Hepatocyte (in vitro differentiated cells): ENCODE measurements at regions not wholly inside any gene's neighbourhood (a gene's known extent, or its start where the extent isn't known, plus 50 kb on each side); places are given as distances from the start of the nearest gene placed in this dataset.

Source experiments
- DNase-seq: peaks from one replicate; pipeline ENCODE4 v3.0.0-alpha.2; 2016; ENCODE audit warnings: low spot score
- H2AFZ ChIP-seq: fragments of 200-600 bp; sonication (generic); 2 replicates; pipeline ENCODE4 v1.6.0; 2016; ENCODE audit warnings: antibody characterized with exemption, mild to moderate bottlenecking
- H3K27ac ChIP-seq: fragments of 200-600 bp; sonication (generic); 2 replicates; pipeline ENCODE4 v1.5.1; 2016; ENCODE audit warnings: mild to moderate bottlenecking
- H3K27me3 ChIP-seq: fragments of 200-600 bp; sonication (generic); 2 replicates; pipeline ENCODE4 v1.6.1; 2016
- H3K36me3 ChIP-seq: fragments of 200-600 bp; sonication (generic); replicated peaks from 2 replicates; pipeline ENCODE4 v1.5.1; 2016; ENCODE audit warnings: low read depth; ENCODE audit not compliant: insufficient read depth
- H3K4me1 ChIP-seq: fragments of 200-600 bp; sonication (generic); 2 replicates; pipeline ENCODE4 v1.5.1; 2016; ENCODE audit warnings: mild to moderate bottlenecking, moderate library complexity; ENCODE audit not compliant: insufficient read depth
- H3K4me2 ChIP-seq: fragments of 200-600 bp; sonication (generic); 2 replicates; pipeline ENCODE4 v1.6.0; 2016
- H3K4me3 ChIP-seq: fragments of 200-600 bp; sonication (generic); 2 replicates; pipeline ENCODE4 v1.5.1; 2016; ENCODE audit warnings: mild to moderate bottlenecking
- H3K79me2 ChIP-seq: fragments of 200-600 bp; sonication (generic); 2 replicates; pipeline ENCODE4 v1.6.0; 2017; ENCODE audit warnings: mild to moderate bottlenecking
- H3K9me2 ChIP-seq: fragments of 200-600 bp; sonication (generic); replicated peaks from 2 replicates; pipeline ENCODE4 v1.6.0; 2017; ENCODE audit warnings: mild to moderate bottlenecking; ENCODE audit not compliant: insufficient read depth
- H3K9me3 ChIP-seq: fragments of 200-600 bp; sonication (generic); 2 replicates; pipeline ENCODE4 v1.5.1; 2016; ENCODE audit warnings: low read depth, mild to moderate bottlenecking
- H4K20me1 ChIP-seq: fragments of 200-600 bp; sonication (generic); 2 replicates; pipeline ENCODE4 v1.6.0; 2016; ENCODE audit warnings: mild to moderate bottlenecking; ENCODE audit not compliant: insufficient read depth, poor library complexity, severe bottlenecking
- EZH2 ChIP-seq: fragments of 200-600 bp; sonication (generic); IDR thresholded peaks from 2 replicates; pipeline ENCODE4 v1.6.1; 2016; ENCODE audit warnings: antibody characterized with exemption, mild to moderate bottlenecking, borderline replicate concordance
- EZH2phosphoT487 ChIP-seq: fragments of 200-600 bp; sonication (generic); IDR thresholded peaks from one replicate; pipeline ENCODE4 v1.6.1; 2018; ENCODE audit warnings: antibody characterized with exemption, mild to moderate bottlenecking, low read depth, moderate library complexity; ENCODE audit not compliant: unreplicated experiment, severe bottlenecking
- WGBS: methylation state at CpG from one replicate; pipeline ENCODE4 v1.1.6; 2016; ENCODE audit warnings: low lambda C conversion rate; ENCODE audit errors: missing lambda C conversion rate; 5-methylcytosine and 5-hydroxymethylcytosine counted together
- TF ChIP-seq, protein P1 (sequence below): fragments of 200-600 bp; sonication (generic); IDR thresholded peaks from 2 replicates; pipeline ENCODE4 v1.5.1; 2016; ENCODE audit warnings: antibody characterized with exemption, mild to moderate bottlenecking; ENCODE audit not compliant: poor library complexity

DNA sequence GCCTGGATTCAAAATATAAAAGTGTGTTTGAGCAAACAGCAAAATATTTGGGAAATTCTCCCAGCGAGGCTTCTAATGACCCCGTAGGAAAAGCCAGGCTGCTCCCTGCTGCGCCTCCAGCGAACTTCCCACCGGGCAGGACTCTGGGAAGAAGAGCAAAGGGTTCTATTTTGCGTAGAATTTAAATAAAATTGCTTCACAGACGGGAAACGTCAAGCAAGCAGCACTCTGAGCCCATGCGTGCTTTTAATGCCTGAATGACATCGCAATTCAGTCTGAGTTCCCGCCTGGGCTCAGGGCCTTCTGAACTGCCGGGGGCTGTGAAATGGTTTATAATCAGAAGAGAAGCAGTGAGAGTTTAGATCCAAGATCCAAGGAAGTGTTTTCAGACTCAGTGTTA is 775.1 kb downstream of the BRD1 start:
- WGBS: 69% methylated on average over 12 of the region's 12 CpGs
- Histone ChIP-seq H3K9me2 (no peaks in the 10 kb centered on the region), H3K4me3 (no peak overlapping the region), H4K20me1 (no peaks in the 10 kb centered on the region), H3K9me3 (no peaks in the 10 kb centered on the region), H3K27me3 (peaks cover 3% of the 10 kb centered on the region), H3K79me2 (no peaks in the 10 kb centered on the region), H3K4me2 (no peak overlapping the region), H3K36me3 (no peaks in the 10 kb centered on the region), H2AFZ (no peak overlapping the region), H3K27ac (no peak overlapping the region), H3K4me1 (no peaks in the 10 kb centered on the region)
- TF ChIP-seq EZH2 (no peak), EZH2phosphoT487 (no peak)
- TF ChIP-seq, protein P1, sequence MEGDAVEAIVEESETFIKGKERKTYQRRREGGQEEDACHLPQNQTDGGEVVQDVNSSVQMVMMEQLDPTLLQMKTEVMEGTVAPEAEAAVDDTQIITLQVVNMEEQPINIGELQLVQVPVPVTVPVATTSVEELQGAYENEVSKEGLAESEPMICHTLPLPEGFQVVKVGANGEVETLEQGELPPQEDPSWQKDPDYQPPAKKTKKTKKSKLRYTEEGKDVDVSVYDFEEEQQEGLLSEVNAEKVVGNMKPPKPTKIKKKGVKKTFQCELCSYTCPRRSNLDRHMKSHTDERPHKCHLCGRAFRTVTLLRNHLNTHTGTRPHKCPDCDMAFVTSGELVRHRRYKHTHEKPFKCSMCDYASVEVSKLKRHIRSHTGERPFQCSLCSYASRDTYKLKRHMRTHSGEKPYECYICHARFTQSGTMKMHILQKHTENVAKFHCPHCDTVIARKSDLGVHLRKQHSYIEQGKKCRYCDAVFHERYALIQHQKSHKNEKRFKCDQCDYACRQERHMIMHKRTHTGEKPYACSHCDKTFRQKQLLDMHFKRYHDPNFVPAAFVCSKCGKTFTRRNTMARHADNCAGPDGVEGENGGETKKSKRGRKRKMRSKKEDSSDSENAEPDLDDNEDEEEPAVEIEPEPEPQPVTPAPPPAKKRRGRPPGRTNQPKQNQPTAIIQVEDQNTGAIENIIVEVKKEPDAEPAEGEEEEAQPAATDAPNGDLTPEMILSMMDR: no peak
- no peak for DNase-seq

DNA sequence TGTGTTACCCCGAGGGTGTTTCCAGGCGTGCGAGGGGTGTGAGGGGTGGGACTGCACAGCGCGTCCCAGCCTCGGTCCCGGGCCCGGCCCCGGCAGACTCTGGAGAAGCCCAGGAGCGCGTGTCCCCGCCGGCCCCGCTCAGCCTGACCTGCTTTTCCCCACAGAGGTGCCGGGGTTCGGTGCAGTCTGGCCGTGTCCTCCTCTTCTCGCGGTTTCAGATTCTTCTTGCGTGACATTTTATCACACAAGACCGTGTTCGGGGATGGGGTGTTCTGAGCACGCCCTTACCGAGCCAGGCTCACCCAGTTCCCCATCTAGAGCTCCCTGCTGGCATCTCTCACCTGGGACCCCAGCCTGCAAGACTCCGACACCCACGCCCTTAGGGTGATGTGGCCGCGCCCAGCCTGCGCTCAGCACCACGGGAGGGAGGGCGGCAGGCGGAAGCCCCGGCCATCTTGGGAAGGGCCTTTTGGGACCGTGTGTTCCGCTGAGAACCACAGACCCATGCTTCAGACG is 775.6 kb downstream of the BRD1 start:
- Histone ChIP-seq H3K36me3 (no peaks in the 10 kb centered on the region), H3K4me2 (no peak overlapping the region), H3K9me3 (no peaks in the 10 kb centered on the region), H3K4me3 (no peak overlapping the region), H2AFZ (no peak overlapping the region), H3K79me2 (no peaks in the 10 kb centered on the region), H3K27ac (no peak overlapping the region), H3K9me2 (no peaks in the 10 kb centered on the region), H3K27me3 (peaks cover 3% of the 10 kb centered on the region), H3K4me1 (no peaks in the 10 kb centered on the region), H4K20me1 (no peaks in the 10 kb centered on the region)
- no peak for DNase-seq
- no peak for TF ChIP-seq EZH2
- TF ChIP-seq EZH2phosphoT487: no peak
- TF ChIP-seq, protein P1: no peak
- WGBS: 88% methylated on average over 36 of the region's 36 CpGs

DNA sequence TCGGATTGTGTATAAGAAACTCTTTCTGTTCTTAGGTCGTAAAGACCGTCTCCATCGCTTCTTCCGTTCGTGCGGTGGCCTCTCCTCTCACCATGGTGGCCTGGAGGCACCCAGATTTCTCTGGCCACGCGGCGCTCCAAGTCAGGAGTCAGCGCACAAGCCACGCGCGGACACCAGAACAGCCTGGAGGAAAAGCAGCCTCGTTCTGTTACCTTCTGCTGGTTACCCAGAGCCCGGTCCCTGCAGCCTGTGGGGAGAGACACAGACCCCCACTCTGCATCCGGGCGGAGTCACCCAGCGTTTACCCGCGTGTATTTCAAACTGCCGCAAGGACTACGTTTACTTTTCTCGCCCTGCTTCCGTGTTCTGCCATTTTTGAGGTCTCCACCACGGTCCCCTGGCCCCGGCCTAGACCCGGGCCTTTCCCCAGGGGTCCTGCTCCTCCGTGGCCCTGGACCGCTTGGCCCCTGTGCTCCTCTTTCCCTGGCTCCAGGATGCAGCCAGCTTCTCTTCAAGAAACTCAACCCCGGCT is 776.1 kb downstream of the BRD1 start:
- no peaks in the 10 kb centered on the region for H3K36me3 ChIP-seq
- 93% methylated on average over 31 of the region's 31 CpGs for WGBS
- H3K9me2 ChIP-seq: no peaks in the 10 kb centered on the region
- H3K4me2 ChIP-seq: no peak overlapping the region
- peaks cover 3% of the 10 kb centered on the region for H3K27me3 ChIP-seq
- no peaks in the 10 kb centered on the region for H3K4me1 ChIP-seq
- no peak overlapping the region for H2AFZ ChIP-seq
- no peak for DNase-seq
- no peaks in the 10 kb centered on the region for H3K9me3 ChIP-seq
- TF ChIP-seq, protein P1: no peak
- no peak for TF ChIP-seq EZH2phosphoT487
- TF ChIP-seq EZH2: no peak
- H4K20me1 ChIP-seq: no peaks in the 10 kb centered on the region
- no peaks in the 10 kb centered on the region for H3K79me2 ChIP-seq
- no peak overlapping the region for H3K4me3 ChIP-seq
- no peak overlapping the region for H3K27ac ChIP-seq
